Cardiac fibroblast (primary cell): ENCODE measurements at regions not wholly inside any gene's neighbourhood (a gene's known extent, or its start where the extent isn't known, plus 50 kb on each side); places are given as distances from the start of the nearest gene placed in this dataset.

Experiments used
- DNase-seq, 2 donors: peaks; one replicate each; pipeline versions ENCODE4 v3.0.0 to v3.0.0-alpha.2; 2010; ENCODE audit warnings: low read depth in 2 of 2
- H3K4me3 ChIP-seq, 2 donors: replicated peaks in 1 of 2; 1 replicate in 1 of 2; 2 replicates in 1 of 2; pipeline ENCODE4 v1.5.1; 2011; ENCODE audit warnings: low read depth in 2 of 2, low read length in 2 of 2, mild to moderate bottlenecking in 2 of 2, moderate library complexity in 1 of 2
- TF ChIP-seq, protein P1 (sequence below): IDR thresholded peaks from one replicate; pipeline ENCODE4 v1.5.1; 2011; ENCODE audit warnings: low read depth, mild to moderate bottlenecking, low read length, inconsistent platforms

GRCh38 chr15:96276438-96277210 lies 53.9 kb upstream of the NR2F2 start:
- DNase-seq: peak; percentile 44 to 68
- TF ChIP-seq, protein P1, sequence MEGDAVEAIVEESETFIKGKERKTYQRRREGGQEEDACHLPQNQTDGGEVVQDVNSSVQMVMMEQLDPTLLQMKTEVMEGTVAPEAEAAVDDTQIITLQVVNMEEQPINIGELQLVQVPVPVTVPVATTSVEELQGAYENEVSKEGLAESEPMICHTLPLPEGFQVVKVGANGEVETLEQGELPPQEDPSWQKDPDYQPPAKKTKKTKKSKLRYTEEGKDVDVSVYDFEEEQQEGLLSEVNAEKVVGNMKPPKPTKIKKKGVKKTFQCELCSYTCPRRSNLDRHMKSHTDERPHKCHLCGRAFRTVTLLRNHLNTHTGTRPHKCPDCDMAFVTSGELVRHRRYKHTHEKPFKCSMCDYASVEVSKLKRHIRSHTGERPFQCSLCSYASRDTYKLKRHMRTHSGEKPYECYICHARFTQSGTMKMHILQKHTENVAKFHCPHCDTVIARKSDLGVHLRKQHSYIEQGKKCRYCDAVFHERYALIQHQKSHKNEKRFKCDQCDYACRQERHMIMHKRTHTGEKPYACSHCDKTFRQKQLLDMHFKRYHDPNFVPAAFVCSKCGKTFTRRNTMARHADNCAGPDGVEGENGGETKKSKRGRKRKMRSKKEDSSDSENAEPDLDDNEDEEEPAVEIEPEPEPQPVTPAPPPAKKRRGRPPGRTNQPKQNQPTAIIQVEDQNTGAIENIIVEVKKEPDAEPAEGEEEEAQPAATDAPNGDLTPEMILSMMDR: no peak
- H3K4me3 ChIP-seq: no peak overlapping the region
